ENCODE measurements at regions not wholly inside any gene's neighbourhood (a gene's known extent, or its start where the extent isn't known, plus 50 kb on each side); places are given as distances from the start of the nearest gene placed in this dataset.

- no peak for TF ChIP-seq CTCF (IDR thresholded peaks at IDR 0.05)
- TF ChIP-seq EP300 (IDR thresholded peaks at IDR 0.05), result no peak
- no peak for TF ChIP-seq POLR2A (IDR thresholded peaks at IDR 0.05)
Measured at GRCh38 chrX:6930307-6930849, 217.1 kb upstream of the STS start.
